Lower leg skin (tissue), 3 donors: ENCODE measurements at regions not wholly inside any gene's neighbourhood (a gene's known extent, or its start where the extent isn't known, plus 50 kb on each side); places are given as distances from the start of the nearest gene placed in this dataset.

ENCODE experiments used
- POLR2A ChIP-seq, 2 donors: fragments of 450-650 bp; IDR thresholded peaks; one replicate each; pipeline ENCODE4 v1.6.1; 2016 to 2017; ENCODE audit warnings: antibody characterized with exemption in 2 of 2, mild to moderate bottlenecking in 1 of 2, moderate library complexity in 1 of 2
- TF ChIP-seq, protein P1 (sequence below), 3 donors: fragments of 450-650 bp; IDR thresholded peaks; one replicate each; pipeline ENCODE4 v1.5.1; 2016; ENCODE audit warnings: antibody characterized with exemption in 3 of 3, mild to moderate bottlenecking in 3 of 3, moderate library complexity in 2 of 3

DNA sequence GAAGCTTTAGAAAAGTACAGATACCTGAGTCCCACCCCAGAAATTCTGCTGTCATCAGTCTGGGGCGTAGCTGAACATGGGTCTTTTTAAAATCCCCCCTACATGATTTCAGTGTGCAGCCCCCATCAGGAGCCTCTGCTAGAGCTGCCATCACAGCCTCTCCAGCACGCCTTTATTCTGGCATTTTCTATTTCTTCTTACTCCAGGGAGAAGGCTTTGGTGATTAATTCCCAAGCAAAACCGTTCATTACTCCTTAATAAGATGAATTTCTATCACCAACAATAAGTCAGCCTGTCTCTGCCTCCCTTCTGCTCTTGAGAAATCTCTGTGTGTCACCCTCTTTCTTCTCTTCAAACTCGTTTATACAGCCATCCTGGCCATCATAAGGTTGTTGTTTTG lies 160.3 kb downstream of the KATNAL1 start:
- TF ChIP-seq POLR2A (IDR thresholded peaks at IDR 0.05), result no peak
- TF ChIP-seq, protein P1, sequence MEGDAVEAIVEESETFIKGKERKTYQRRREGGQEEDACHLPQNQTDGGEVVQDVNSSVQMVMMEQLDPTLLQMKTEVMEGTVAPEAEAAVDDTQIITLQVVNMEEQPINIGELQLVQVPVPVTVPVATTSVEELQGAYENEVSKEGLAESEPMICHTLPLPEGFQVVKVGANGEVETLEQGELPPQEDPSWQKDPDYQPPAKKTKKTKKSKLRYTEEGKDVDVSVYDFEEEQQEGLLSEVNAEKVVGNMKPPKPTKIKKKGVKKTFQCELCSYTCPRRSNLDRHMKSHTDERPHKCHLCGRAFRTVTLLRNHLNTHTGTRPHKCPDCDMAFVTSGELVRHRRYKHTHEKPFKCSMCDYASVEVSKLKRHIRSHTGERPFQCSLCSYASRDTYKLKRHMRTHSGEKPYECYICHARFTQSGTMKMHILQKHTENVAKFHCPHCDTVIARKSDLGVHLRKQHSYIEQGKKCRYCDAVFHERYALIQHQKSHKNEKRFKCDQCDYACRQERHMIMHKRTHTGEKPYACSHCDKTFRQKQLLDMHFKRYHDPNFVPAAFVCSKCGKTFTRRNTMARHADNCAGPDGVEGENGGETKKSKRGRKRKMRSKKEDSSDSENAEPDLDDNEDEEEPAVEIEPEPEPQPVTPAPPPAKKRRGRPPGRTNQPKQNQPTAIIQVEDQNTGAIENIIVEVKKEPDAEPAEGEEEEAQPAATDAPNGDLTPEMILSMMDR (IDR thresholded peaks at IDR 0.05), result no peak
